Inferior parietal cortex (tissue), 1 donor: ENCODE measurements at regions not wholly inside any gene's neighbourhood (a gene's known extent, or its start where the extent isn't known, plus 50 kb on each side); places are given as distances from the start of the nearest gene placed in this dataset.

Experiments used
- DNase-seq: peaks from one replicate; pipeline ENCODE4 v3.0.0-alpha.2; 2016; ENCODE audit errors: extremely low spot score

DNA sequence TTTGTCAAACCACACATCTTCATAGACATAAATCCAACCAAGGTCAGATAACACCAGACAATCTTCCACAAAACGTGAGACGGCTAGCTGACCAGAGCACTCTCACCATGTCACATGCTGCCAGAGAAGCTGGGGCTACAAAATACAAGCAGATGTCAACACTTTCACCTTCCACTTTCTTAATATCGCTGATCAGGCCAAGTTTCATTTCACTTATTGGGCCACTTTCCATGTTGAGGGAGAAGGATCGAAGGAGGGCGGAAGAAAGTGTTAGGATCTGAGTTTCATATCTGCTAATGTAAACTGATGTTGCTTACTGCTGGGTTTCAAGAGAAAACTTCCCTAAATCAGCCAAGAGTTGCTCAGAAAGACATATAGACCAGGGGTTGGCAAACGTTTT lies 177.0 kb upstream of the PRDM1 start:
- DNase-seq, result no peak

GRCh38 chr6:105907991-105908390 lies 178.1 kb upstream of the PRDM1 start:
- no peak for DNase-seq

DNA sequence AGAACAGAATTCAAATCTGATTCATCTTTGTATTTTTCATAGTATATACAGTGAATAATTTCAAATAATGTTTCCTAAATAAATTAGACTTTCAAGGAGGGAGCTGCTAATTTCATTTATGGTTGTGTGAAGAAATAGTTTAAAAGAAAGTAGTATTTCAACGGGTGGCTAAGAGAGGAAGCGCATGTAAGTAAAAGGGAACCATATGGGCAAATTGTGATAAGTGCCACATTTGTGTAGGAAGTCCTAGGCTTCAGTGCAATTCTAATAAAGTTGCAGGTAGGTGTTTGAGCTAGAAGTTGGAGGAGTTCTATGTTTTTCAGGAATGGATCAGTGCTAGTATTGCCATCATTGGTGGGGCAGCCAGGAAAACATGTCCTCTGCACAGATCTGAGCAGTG lies 178.8 kb upstream of the PRDM1 start:
- no peak for DNase-seq

- no peak for DNase-seq
These were observed 183.6 kb upstream of the PRDM1 start for GRCh38 chr6:105902401-105903031.

GRCh38 chr6:105901583-105901982 lies 184.6 kb upstream of the PRDM1 start:
- no peak for DNase-seq

GRCh38 chr6:105900125-105900937 lies 185.8 kb upstream of the PRDM1 start:
- no peak for DNase-seq

GRCh38 chr6:105898286-105898685 lies 187.8 kb upstream of the PRDM1 start:
- no peak for DNase-seq

DNA sequence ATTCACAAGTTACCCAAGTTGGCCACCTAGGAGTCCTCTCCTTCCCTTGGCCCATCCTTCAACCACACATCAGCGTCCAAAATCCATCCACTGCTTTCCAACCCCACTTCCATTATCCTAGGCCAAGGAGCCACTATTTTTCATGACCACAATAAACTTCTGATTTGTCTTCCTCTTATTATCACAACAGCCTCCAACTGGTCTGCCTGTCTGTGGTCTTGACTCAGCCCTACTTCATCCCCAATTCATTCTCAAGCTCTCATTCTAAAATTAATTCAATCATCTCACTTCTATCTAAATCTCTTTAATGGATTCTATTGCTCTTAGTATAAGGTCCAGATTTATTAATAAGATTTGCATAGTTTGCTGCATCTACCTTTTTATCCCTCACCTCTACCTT lies 189.0 kb upstream of the PRDM1 start:
- no peak for DNase-seq

GRCh38 chr6:105896821-105897095 lies 189.4 kb upstream of the PRDM1 start:
- no peak for DNase-seq

- DNase-seq, result peak; percentile 23
These were observed 189.9 kb upstream of the PRDM1 start for GRCh38 chr6:105896052-105896820.

DNA sequence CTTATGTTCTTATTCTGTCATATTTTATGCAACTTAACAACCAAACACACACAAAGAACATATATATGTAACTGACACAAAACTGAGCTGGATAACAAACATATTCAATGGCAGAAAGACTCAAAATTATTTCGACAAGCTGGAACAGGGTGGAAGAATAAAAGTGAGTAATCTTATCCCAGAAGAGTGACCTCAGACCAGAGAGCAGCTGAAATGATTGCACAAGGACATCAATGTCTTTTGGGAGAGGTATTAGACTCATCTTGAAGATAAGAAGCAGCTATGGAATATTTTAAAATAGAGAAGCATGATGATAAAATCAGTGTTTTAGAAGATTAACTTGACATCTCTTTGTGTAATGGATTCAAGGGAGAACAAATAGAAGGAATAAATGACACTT lies 191.6 kb upstream of the PRDM1 start:
- no peak for DNase-seq

- no peak for DNase-seq
These were observed 192.4 kb upstream of the PRDM1 start for GRCh38 chr6:105893741-105894140.

DNA sequence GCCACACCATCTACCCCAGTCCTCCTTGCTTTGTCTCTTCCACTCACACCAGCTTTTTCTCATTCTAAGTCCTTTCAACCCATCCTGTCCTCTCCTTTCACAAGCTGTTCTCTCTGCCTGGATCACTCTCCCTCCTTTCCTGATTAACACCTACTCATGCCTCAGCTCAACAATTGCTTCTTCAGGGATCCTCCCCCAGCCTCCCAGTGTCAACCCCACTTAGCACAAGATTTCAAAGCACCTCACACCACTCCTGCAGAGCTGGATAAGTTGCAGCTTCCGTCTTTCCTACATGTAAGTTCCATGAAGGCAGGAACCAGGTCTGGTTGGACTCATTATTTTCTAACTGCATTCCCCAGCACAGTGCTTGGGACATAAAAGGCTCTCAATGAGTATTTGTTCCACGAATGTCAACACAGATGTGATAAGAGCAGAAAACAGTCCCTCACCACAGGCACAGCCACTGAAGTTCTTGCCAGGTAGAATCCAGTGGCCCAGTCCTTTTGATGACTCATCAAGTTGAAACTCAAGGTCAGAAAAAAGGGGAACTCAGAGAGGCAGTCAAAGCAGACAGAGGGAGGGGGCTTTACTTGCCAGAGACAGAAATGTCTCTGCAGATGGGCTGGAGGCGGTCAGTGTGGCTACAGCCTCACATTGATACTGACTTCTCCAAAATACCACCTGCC lies 193.4 kb upstream of the PRDM1 start:
- peak; percentile 27 for DNase-seq

DNA sequence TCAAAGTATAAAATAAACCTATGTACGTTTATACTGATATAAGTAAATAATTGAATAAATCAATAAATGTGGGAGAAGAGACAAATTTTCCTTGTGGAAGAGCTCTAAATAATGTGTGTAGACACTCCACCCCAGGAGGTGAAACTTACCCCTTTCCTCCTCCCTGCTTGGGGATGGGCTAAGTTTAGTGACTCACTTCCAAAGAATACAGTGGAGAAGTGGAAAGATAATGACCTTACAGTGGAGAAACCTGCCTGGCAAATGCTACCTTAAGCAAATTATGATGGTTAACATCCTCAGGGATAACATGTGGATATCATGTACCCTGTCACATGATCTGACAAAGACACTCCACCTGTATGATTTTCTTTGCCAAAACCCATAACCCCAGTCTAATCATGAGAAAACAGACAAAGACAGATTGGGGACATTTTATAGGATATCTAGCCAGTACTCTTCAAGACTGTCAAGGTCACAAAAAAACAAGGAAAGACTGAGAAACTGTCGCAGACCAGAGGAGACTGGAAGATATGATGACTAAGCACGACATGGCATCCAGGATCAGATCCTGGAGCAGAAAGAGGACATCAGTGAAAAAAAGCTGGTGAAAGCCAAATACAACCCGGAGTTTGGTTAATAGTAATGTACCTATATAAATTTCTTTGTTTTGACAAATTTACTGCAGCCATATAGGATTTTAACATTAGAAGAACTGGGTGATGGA lies 195.5 kb upstream of the PRDM1 start:
- no peak for DNase-seq

DNA sequence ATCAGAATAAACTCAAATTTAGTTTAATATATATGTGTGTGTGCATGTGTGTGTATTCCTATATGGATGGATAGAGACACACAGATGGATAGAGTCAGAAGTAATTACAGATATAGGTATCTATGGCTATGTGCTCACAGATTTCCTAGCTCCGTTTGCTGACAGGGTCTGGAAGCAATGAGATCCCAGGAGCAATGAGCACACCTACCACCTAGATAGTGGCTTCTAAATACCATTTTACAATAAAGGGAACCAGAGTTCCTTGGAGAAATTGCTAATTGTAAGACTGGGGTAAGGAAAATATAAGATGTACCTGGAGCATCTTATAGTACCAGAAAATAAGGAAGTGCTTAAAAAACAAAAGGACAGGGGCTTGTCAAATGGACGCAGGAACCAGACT lies 196.2 kb upstream of the PRDM1 start:
- no peak for DNase-seq

- no peak for DNase-seq
These were observed 199.2 kb upstream of the PRDM1 start for GRCh38 chr6:105886814-105887544.

DNA sequence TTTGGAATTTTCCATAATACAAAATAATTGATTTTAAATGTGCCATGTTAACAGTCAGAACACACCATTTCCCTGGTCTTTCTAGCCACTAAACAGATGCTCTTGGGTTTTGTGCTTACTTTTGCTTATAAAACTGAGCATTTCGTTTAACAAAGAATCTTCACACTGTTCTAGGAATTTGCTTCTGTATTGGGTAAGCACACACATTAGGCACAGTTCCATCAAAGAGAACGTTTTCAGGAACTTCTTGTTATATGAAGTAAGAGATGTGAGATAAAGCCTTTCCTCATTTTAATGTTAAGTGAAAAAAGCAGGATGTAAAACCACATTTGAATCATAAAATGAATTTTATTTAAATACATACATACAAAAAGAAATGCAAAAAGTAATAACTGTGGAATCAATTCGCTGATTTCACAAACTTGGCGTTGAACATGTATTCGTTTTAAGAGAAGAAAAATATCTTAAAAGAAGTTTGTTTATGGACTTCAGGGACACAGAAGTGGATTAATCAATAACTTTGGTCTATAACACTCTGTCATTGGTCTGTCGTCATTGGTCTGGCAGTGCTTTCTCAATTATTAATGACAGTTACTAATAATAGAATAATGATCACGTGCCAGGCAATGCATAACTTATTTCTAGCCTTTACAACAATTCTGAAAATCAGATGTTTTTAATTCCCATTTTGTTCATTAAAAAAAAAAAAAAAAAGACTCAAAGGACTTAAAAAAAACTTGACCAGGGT lies 199.9 kb upstream of the PRDM1 start:
- peak; percentile 55 for DNase-seq

DNA sequence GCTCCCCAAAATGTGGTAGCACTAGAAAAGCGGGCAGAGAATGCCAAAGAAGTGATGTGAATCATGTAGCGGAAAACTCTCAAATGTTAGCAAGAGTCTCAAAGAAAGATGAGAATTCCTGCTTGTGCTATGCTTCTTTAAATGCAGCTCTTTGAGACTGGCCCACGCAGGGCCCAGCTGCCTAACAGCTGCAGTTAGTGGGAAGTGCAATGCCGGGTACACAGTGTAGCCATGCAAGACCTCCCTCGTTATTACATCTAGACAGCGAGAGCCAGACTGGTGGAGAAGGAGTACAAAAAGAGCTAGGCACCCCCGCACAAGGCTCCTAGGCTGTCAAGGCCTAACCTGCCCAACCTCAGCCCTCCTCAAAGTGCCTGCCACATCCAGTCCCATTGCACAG lies 201.7 kb upstream of the PRDM1 start:
- DNase-seq, result peak; percentile 35

GRCh38 chr6:105884011-105884410 lies 202.1 kb upstream of the PRDM1 start:
- no peak for DNase-seq

- no peak for DNase-seq
These were observed 203.3 kb upstream of the PRDM1 start for GRCh38 chr6:105882828-105883227.
